Upper lobe of left lung (tissue), 6 donors: ENCODE measurements at regions not wholly inside any gene's neighbourhood (a gene's known extent, or its start where the extent isn't known, plus 50 kb on each side); places are given as distances from the start of the nearest gene placed in this dataset.

ENCODE experiments used
- ATAC-seq, 2 donors: fragments of 200-7000 bp; cut with Tn5 transposase; one replicate each; pipeline ENCODE4 v1.9.1; 2022; ENCODE audit warnings: mild to moderate bottlenecking in 2 of 2, moderate library complexity in 2 of 2; ENCODE audit not compliant: low FRiP score in 2 of 2
- DNase-seq, 2 donors: peaks; one replicate each; pipeline ENCODE4 v3.0.0-alpha.2; 2019 to 2020
- H3K27ac ChIP-seq, 4 donors: fragments of 200-600 bp; sonication (generic); one replicate each; pipeline ENCODE4 v1.5.1; 2016 to 2019
- H3K27me3 ChIP-seq, 4 donors: fragments of 200-600 bp; sonication (generic); one replicate each; pipeline ENCODE4 v1.5.1; 2017 to 2019
- H3K36me3 ChIP-seq, 4 donors: fragments of 200-600 bp; sonication (generic); one replicate each; pipeline ENCODE4 v1.5.1; 2016 to 2019
- H3K4me1 ChIP-seq, 4 donors: fragments of 200-600 bp; sonication (generic); one replicate each; pipeline ENCODE4 v1.5.1; 2018 to 2019
- H3K4me3 ChIP-seq, 4 donors: fragments of 200-600 bp; sonication (generic); one replicate each; pipeline ENCODE4 v1.5.1; 2017 to 2019; ENCODE audit warnings: mild to moderate bottlenecking in 2 of 4, moderate library complexity in 1 of 4
- H3K9me3 ChIP-seq, 4 donors: fragments of 200-600 bp; sonication (generic); one replicate each; pipeline ENCODE4 v1.5.1; 2018 to 2019
- CTCF ChIP-seq, 6 experiments: fragments of 450-650 bp in 4 of 6; fragments of 200-600 bp in 2 of 6; sonication (generic) in 2 of 6; IDR thresholded peaks; one replicate each; pipeline ENCODE4 v1.5.1; 2016 to 2019; ENCODE audit warnings: antibody characterized with exemption in 6 of 6
- EP300 ChIP-seq, 4 donors: sonication (generic); formaldehyde crosslinking; IDR thresholded peaks; one replicate each; pipeline ENCODE4 v1.5.1; 2017; ENCODE audit warnings: antibody characterized with exemption in 4 of 4, control low read depth in 2 of 4
- POLR2A ChIP-seq, 4 donors: fragments of 450-650 bp; IDR thresholded peaks; one replicate each; pipeline ENCODE4 v1.5.1; 2016 to 2017; ENCODE audit warnings: antibody characterized with exemption in 4 of 4, mild to moderate bottlenecking in 2 of 4
- POLR2AphosphoS5 ChIP-seq, 2 donors: sonication (generic); formaldehyde crosslinking; IDR thresholded peaks; one replicate each; pipeline ENCODE4 v1.5.1; 2017; ENCODE audit warnings: antibody characterized with exemption in 2 of 2
- WGBS, 2 donors: methylation state at CpG; one replicate each; pipeline ENCODE4 v1.1.5; 2017 to 2018; 5-methylcytosine and 5-hydroxymethylcytosine counted together
- donor health status: DM: no; HTN: no; CAD: no; lungs with moderate emphysema.
- donor health status: DM: no; HTN: yes; CAD: no; lungs with severe emphysema.

- Histone ChIP-seq H3K36me3 (no peaks in the 10 kb centered on the region), H3K9me3 (no peaks in the 10 kb centered on the region), H3K27ac (no peak overlapping the region), H3K27me3 (no peaks in the 10 kb centered on the region), H3K4me1 (no peaks in the 10 kb centered on the region), H3K4me3 (no peak overlapping the region)
- TF ChIP-seq POLR2AphosphoS5 (IDR thresholded peaks at IDR 0.05) (no peak), EP300 (IDR thresholded peaks at IDR 0.05) (no peak), CTCF (IDR thresholded peaks at IDR 0.05) (no peak), POLR2A (IDR thresholded peaks at IDR 0.05) (no peak)
- 83 to 91% methylated on average over 3 of the region's 3 CpGs for WGBS, 2 donors
- DNase-seq (no peak), ATAC-seq (no peak)
Measured at GRCh38 chr4:158371158-158371557, 150.5 kb upstream of the RXFP1 start.

- H3K4me1 ChIP-seq, result no peaks in the 10 kb centered on the region
- no peak for TF ChIP-seq EP300 (IDR thresholded peaks at IDR 0.05)
- no peak for TF ChIP-seq POLR2AphosphoS5 (IDR thresholded peaks at IDR 0.05)
- TF ChIP-seq CTCF (IDR thresholded peaks at IDR 0.05), result no peak
- no peak for TF ChIP-seq POLR2A (IDR thresholded peaks at IDR 0.05)
- H3K27me3 ChIP-seq, result no peaks in the 10 kb centered on the region
- ATAC-seq, result no peak
- no peaks in the 10 kb centered on the region for H3K36me3 ChIP-seq
- H3K4me3 ChIP-seq, result no peak overlapping the region
- no peak overlapping the region for H3K27ac ChIP-seq
- H3K9me3 ChIP-seq, result no peaks in the 10 kb centered on the region
- 82 to 83% methylated on average over 4 of the region's 4 CpGs for WGBS, 2 donors
- DNase-seq, result no peak
Measured at GRCh38 chr4:158374318-158374717, 147.4 kb upstream of the RXFP1 start.

GRCh38 chr4:158376106-158376840 is 145.4 kb upstream of the RXFP1 start:
- Histone ChIP-seq H3K27me3 (no peaks in the 10 kb centered on the region), H3K27ac (no peak overlapping the region), H3K4me3 (no peak overlapping the region), H3K36me3 (no peaks in the 10 kb centered on the region), H3K9me3 (no peaks in the 10 kb centered on the region), H3K4me1 (no peaks in the 10 kb centered on the region)
- TF ChIP-seq CTCF (IDR thresholded peaks at IDR 0.05) (no peak), POLR2A (IDR thresholded peaks at IDR 0.05) (no peak), POLR2AphosphoS5 (IDR thresholded peaks at IDR 0.05) (no peak), EP300 (IDR thresholded peaks at IDR 0.05) (no peak)
- no peak for ATAC-seq
- no peak for DNase-seq
- 77 to 83% methylated on average over 4 of the region's 4 CpGs for WGBS, 2 donors

GRCh38 chr4:158384414-158384813 is 137.3 kb upstream of the RXFP1 start:
- Histone ChIP-seq H3K4me3 (no peak overlapping the region), H3K27me3 (no peaks in the 10 kb centered on the region)
- WGBS, 2 donors, result 74 to 77% methylated on average over 1 of the region's 1 CpG

More at GRCh38 chr4:158384414-158384813, 137.3 kb upstream of the RXFP1 start:
- ATAC-seq, result no peak
- H3K9me3 ChIP-seq, result no peaks in the 10 kb centered on the region
- TF ChIP-seq POLR2A (IDR thresholded peaks at IDR 0.05) (no peak), EP300 (IDR thresholded peaks at IDR 0.05) (no peak), CTCF (IDR thresholded peaks at IDR 0.05) (no peak), POLR2AphosphoS5 (IDR thresholded peaks at IDR 0.05) (no peak)
- H3K27ac ChIP-seq, result no peak overlapping the region
- H3K36me3 ChIP-seq, result no peaks in the 10 kb centered on the region
- no peak for DNase-seq
- no peaks in the 10 kb centered on the region for H3K4me1 ChIP-seq
